Common myeloid progenitor, CD34-positive (primary cell): ENCODE measurements at regions not wholly inside any gene's neighbourhood (a gene's known extent, or its start where the extent isn't known, plus 50 kb on each side); places are given as distances from the start of the nearest gene placed in this dataset.

ENCODE experiments used
- CTCF ChIA-PET: fragments of 350-600 bp; sonication (Branson Sonifier 250); formaldehyde crosslinking; loops from one replicate; lab custom pipeline; 2021; ENCODE audit warnings: antibody characterized with exemption; lab: Charles Lee
- POLR2A ChIA-PET: fragments of 350-600 bp; sonication (Branson Sonifier 250); formaldehyde crosslinking; loops from one replicate; lab custom pipeline; 2021; ENCODE audit warnings: antibody characterized with exemption; lab: Charles Lee
- DNase-seq, 3 donors: peaks; one replicate each; pipeline versions ENCODE4 v3.0.0 to v3.0.0-alpha.2; 2013
- H3K27ac ChIP-seq, 2 experiments: 1 replicate in 1 of 2; 2 replicates in 1 of 2; pipeline ENCODE4 v1.7.0; 2013; ENCODE audit warnings: inconsistent platforms in 2 of 2, low read length in 2 of 2, mild to moderate bottlenecking in 2 of 2, low read depth in 1 of 2, moderate library complexity in 1 of 2; ENCODE audit not compliant: severe bottlenecking in 2 of 2, insufficient read depth in 1 of 2, poor library complexity in 1 of 2
- H3K27me3 ChIP-seq, 5 experiments: replicated peaks in 2 of 5; 1 replicate in 3 of 5; 2 replicates in 2 of 5; pipeline versions ENCODE4 v1.6.1 to v1.7.0; 2013; ENCODE audit warnings: low read length in 4 of 5, mild to moderate bottlenecking in 2 of 5, moderate library complexity in 2 of 5, inconsistent platforms in 1 of 5; ENCODE audit not compliant: insufficient read depth in 5 of 5, control insufficient read depth in 4 of 5
- H3K36me3 ChIP-seq, 4 experiments: 1 replicate in 2 of 4; 2 replicates in 2 of 4; pipeline versions ENCODE4 v1.6.1 to v1.7.0; 2013; ENCODE audit warnings: low read length in 3 of 4, control low read depth in 1 of 4, mild to moderate bottlenecking in 1 of 4; ENCODE audit not compliant: control insufficient read depth in 4 of 4, insufficient read depth in 4 of 4
- H3K4me1 ChIP-seq, 4 experiments: 1 replicate in 3 of 4; 2 replicates in 1 of 4; pipeline versions ENCODE4 v1.6.1 to v1.7.1; 2013; ENCODE audit warnings: low read length in 3 of 4, mild to moderate bottlenecking in 3 of 4, control low read depth in 1 of 4, inconsistent platforms in 1 of 4, moderate library complexity in 1 of 4; ENCODE audit not compliant: control insufficient read depth in 4 of 4, insufficient read depth in 4 of 4; ENCODE audit errors: control extremely low read depth in 1 of 4
- H3K4me3 ChIP-seq, 7 experiments: 1 replicate in 4 of 7; 2 replicates in 3 of 7; pipeline versions ENCODE4 v1.5.1 to v1.7.0; 2013; ENCODE audit warnings: mild to moderate bottlenecking in 7 of 7, low read length in 6 of 7, moderate library complexity in 6 of 7, inconsistent platforms in 2 of 7, low read depth in 2 of 7, control low read depth in 1 of 7; ENCODE audit not compliant: insufficient read depth in 4 of 7, control insufficient read depth in 1 of 7; ENCODE audit errors: extremely low read depth in 1 of 7
- H3K9me3 ChIP-seq, 5 experiments: 1 replicate in 4 of 5; 2 replicates in 1 of 5; pipeline versions ENCODE4 v1.6.1 to v1.7.1; 2013; ENCODE audit warnings: low read length in 4 of 5, mild to moderate bottlenecking in 2 of 5, inconsistent platforms in 1 of 5, low read depth in 1 of 5, moderate library complexity in 1 of 5; ENCODE audit not compliant: control insufficient read depth in 4 of 5, insufficient read depth in 2 of 5; ENCODE audit errors: control extremely low read depth in 1 of 5
- WGBS: methylation state at CpG from one replicate; pipeline ENCODE4 v1.1.5; 2013; ENCODE audit not compliant: insufficient coverage; 5-methylcytosine and 5-hydroxymethylcytosine counted together

DNA sequence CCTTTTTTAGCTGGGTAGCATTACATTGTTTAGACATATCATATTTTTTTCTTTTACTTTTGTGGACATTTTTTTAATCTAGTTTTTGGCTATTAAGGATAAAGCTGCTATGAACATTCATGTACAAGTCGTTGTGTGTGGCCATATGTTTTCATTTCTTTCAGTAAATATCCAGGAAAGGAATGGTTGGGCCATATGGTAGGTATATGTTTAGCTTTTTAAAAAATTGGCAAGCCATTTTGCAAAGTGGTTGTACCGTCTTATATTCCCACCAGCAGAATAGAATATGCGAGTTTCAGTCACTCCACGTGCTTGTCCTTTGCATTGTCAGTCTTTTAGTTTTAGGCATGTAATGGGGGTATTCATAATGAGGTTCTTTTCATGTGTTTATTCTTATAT lies 106.3 kb upstream of the NOX3 start:
- CTCF ChIA-PET: no interaction called here
- Histone ChIP-seq H3K36me3 (no peaks in the 10 kb centered on the region), H3K27me3 (no peaks in the 10 kb centered on the region), H3K9me3 (peaks cover 0 to 2% (median 0%) of the 10 kb centered on the region in 5 experiments), H3K4me1 (no peaks in the 10 kb centered on the region), H3K4me3 (no peak overlapping the region), H3K27ac (no peak overlapping the region)
- WGBS: 100% methylated on average over 2 of the region's 4 CpGs
- POLR2A ChIA-PET: no interaction called here
- no peak for DNase-seq

DNA sequence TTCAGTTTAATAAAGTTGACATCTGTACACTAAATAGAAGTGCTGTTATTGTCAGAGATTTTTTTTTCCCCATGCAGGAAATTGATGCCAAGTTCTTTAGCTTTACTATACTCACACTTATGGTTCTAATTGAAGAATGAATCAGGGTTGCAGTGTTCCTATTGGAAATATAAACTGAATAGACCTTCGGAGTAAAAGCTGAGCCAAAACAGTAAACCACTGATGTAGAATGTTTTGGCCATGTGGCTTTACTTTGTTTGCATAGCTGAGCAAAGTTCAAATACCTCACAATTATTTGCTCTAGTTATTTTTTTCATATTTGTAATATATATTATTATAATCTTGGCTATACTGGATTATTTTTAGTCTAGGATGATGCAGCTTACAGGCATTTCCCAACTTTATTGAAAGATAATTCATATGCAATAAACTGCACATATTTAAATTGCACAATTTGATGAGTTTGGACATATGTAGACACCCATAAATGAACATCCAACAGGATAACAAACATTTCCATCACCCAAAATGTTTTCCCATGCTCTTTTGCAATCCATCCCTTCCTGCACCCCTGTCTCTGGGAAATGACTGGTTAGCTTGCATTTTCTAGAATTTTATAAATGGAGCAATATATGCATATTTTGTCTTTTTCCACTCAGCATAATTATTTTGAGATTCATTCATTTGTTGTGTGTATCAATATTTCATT lies 105.8 kb upstream of the NOX3 start:
- Histone ChIP-seq H3K4me3 (no peak overlapping the region), H3K9me3 (peaks cover 0 to 2% (median 0%) of the 10 kb centered on the region in 5 experiments), H3K27ac (no peak overlapping the region), H3K36me3 (no peaks in the 10 kb centered on the region), H3K4me1 (no peaks in the 10 kb centered on the region), H3K27me3 (no peaks in the 10 kb centered on the region)
- CTCF ChIA-PET: interaction anchor here (1.2 kb wide), 1 partner anchor 10 kb away, joined by 5 read pairs; no protein-coding TSS in a partner anchor
- DNase-seq: no peak
- POLR2A ChIA-PET: no interaction called here
- no CpG with 5 or more reads among the region's 1 CpG for WGBS

DNA sequence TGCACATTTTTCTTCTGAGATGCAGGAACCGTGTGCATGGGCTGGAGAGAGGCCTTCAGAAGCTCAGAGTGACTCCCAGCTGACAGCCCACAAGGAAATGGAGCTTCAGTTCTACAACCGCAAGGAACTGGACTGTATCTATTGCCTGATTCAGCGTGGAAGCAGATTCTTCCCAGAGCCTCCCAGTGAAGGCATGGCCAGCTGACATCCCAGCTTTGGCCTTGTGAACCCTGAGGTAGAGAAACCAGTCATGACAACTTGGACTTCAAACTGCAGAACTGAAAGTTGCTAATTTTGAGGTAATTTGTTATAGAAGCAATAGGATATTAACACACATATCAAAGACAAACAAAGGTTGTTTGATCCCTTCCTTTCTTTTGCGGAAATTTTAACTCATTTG lies 94.3 kb upstream of the NOX3 start:
- Histone ChIP-seq H3K4me1 (no peaks in the 10 kb centered on the region), H3K4me3 (no peak overlapping the region), H3K9me3 (no peaks in the 10 kb centered on the region), H3K27me3 (no peaks in the 10 kb centered on the region), H3K27ac (no peak overlapping the region), H3K36me3 (no peaks in the 10 kb centered on the region)
- WGBS: 97% methylated on average over 3 of the region's 4 CpGs
- CTCF ChIA-PET: no interaction called here
- POLR2A ChIA-PET: no interaction called here
- no peak for DNase-seq

DNA sequence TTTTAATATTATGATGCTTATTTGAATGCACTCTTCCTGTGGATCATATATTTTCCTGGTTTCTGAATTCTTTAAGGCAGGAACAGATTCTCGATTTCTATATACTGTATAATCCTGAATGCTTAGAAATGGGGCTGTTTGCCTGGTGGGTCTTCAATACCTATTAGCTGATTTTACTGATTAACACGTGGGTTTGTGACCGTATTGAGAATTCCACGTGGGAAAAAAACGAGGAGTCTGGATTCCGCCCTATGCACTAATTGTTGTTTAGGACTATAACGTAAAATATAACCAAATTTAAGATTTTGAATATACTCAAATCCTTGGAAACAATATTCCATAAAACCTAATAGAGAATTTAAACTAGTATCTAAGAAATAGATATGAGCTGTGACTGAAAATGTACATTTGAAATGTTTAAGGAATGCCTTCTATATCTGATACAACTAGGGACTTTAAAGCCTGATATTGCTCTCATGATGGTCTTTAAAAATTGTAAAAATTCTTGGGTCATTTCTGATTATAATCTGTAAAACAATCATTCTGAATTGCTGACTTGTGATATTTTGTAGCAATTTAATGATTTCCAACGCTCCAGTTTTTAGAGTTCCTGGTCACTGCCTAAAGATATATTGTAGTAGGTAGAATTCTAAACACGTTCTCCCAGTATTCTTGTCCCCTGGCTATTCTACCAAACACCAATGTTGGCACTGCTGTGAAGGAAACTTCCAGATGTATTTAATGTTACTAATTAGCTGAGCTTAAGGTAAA lies 93.6 kb upstream of the NOX3 start:
- DNase-seq: no peak
- WGBS: 100% methylated on average over 1 of the region's 9 CpGs
- no peak overlapping the region for H3K27ac ChIP-seq
- ChIA-PET CTCF (no interaction called here), POLR2A (no interaction called here)
- H3K36me3 ChIP-seq: no peaks in the 10 kb centered on the region
- no peaks in the 10 kb centered on the region for H3K27me3 ChIP-seq
- H3K4me3 ChIP-seq: no peak overlapping the region
- H3K9me3 ChIP-seq: no peaks in the 10 kb centered on the region
- no peaks in the 10 kb centered on the region for H3K4me1 ChIP-seq

DNA sequence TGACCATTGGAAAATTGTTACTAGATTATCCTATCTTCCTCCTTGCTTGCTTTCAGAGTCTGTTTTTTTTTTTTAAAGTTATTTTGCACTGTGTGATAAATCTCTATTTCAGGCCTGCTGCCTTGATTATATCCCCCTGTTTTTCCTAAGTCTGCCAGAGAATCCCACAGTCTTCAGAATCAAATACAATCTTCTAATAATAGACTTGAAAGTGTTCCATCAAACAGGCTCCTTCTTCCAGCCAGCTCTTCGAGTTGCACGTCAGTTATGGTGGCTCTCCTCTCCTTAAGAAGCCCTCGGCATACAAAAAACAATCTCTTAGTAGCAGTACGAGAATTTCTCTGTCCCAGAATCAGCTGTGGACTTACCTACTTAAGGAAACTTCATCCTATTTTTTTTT lies 92.9 kb upstream of the NOX3 start:
- Histone ChIP-seq H3K4me3 (no peak overlapping the region), H3K27me3 (no peaks in the 10 kb centered on the region), H3K36me3 (no peaks in the 10 kb centered on the region), H3K4me1 (no peaks in the 10 kb centered on the region), H3K9me3 (no peaks in the 10 kb centered on the region), H3K27ac (no peak overlapping the region)
- DNase-seq: no peak
- POLR2A ChIA-PET: no interaction called here
- CTCF ChIA-PET: no interaction called here
- 100% methylated on average over 2 of the region's 4 CpGs for WGBS

DNA sequence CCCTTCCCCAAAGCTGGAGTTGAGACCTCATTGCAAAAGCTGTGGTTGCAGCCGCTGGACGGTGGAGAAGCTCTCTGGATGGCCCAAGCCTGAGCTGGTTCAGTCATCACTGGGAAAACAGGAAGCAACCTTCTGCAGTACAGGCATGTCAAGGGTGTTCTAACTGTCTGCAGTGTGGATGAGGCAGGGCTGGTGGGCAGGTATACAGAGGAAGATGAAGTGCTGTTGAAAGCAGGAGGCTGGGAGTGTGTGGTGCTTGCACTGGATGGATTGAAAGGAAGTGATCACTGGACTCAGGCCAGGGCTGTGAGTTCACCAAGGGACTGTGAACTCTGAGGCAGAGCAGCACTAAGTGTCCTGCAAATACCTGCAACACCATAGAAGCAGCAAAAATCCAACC lies 89.0 kb upstream of the NOX3 start:
- DNase-seq: no peak
- H3K9me3 ChIP-seq: no peaks in the 10 kb centered on the region
- H3K27me3 ChIP-seq: no peaks in the 10 kb centered on the region
- H3K4me1 ChIP-seq: no peaks in the 10 kb centered on the region
- no peak overlapping the region for H3K27ac ChIP-seq
- ChIA-PET POLR2A (no interaction called here), CTCF (no interaction called here)
- 83% methylated on average over 2 of the region's 2 CpGs for WGBS
- no peaks in the 10 kb centered on the region for H3K36me3 ChIP-seq
- no peak overlapping the region for H3K4me3 ChIP-seq

DNA sequence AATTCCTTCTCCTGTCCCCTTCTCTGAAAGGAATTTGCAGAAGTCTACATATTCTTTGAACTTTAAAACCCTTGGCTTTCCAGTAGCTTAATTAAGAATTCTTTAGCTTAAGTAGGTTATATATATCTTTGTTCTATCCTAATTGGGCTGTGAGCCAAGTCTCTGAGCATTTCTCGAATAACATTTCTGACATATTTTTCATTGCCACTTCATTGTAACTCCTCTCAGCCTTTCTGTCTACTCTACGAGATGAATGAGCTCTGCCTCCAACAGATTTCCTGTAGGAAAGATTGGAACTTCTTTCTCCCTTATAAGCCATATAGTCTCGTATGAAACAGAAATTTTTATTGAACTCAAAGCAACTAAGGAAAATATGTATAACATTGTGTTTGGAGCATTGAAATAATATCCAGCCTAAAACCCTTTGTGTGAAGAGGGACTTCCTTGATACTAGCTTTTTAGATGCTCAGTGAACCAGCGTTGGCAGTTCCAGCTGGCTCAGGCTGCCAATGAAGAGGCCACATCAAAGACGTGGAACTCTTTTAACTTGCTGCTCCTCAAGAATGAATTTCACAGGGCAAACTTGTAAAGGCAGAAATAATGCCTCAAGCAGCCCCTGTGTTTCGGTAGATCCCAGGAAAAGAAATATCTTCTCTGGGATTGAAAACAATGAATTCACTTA lies 87.7 kb upstream of the NOX3 start:
- CTCF ChIA-PET: interaction anchor here (0.8 kb wide), 1 partner anchor 79 kb away, joined by 3 read pairs; no protein-coding TSS in a partner anchor
- WGBS: 96% methylated on average over 2 of the region's 6 CpGs
- no peaks in the 10 kb centered on the region for H3K36me3 ChIP-seq
- H3K27me3 ChIP-seq: no peaks in the 10 kb centered on the region
- DNase-seq: no peak
- no peak overlapping the region for H3K27ac ChIP-seq
- no peak overlapping the region for H3K4me3 ChIP-seq
- POLR2A ChIA-PET: no interaction called here
- H3K4me1 ChIP-seq: no peaks in the 10 kb centered on the region
- no peaks in the 10 kb centered on the region for H3K9me3 ChIP-seq
